SU-DHL-6 (cell line): ENCODE measurements at regions not wholly inside any gene's neighbourhood (a gene's known extent, or its start where the extent isn't known, plus 50 kb on each side); places are given as distances from the start of the nearest gene placed in this dataset.

Source experiments
- EZH2phosphoT487 ChIP-seq: fragments of 200-600 bp; sonication (generic), shearing (Covaris generic); conservative IDR thresholded peaks from 2 replicates; pipeline ENCODE4 v1.6.1; 2018; ENCODE audit warnings: mild to moderate bottlenecking, antibody characterized with exemption, low read length, moderate library complexity, mixed read lengths
- TF ChIP-seq, protein P1 (sequence below): fragments of 200-600 bp; sonication (generic); IDR thresholded peaks from one replicate; pipeline ENCODE4 v1.5.1; 2017; ENCODE audit warnings: antibody characterized with exemption, mild to moderate bottlenecking, low read length, moderate library complexity; ENCODE audit not compliant: insufficient read depth, poor library complexity, severe bottlenecking

DNA sequence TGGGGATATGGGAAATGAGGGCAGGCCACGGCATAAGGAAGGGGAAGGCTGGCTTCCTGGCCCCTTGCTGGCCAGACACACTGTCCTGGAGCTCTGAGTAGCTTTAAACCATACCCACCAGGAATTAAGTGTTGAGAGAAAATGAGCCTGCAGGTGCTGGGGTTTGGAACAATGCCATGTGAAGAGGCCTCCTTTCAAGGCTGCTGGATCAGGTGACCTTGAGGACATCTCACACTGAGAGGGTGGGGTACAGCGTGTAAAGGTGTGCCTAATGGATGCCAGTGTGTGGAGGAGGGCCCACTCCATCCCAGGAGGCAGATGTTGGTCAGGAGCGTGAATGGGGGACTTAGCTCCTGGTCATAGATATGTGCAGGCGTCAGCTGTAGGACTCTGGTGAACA, 74.8 kb upstream of the MLN start:
- TF ChIP-seq, protein P1, sequence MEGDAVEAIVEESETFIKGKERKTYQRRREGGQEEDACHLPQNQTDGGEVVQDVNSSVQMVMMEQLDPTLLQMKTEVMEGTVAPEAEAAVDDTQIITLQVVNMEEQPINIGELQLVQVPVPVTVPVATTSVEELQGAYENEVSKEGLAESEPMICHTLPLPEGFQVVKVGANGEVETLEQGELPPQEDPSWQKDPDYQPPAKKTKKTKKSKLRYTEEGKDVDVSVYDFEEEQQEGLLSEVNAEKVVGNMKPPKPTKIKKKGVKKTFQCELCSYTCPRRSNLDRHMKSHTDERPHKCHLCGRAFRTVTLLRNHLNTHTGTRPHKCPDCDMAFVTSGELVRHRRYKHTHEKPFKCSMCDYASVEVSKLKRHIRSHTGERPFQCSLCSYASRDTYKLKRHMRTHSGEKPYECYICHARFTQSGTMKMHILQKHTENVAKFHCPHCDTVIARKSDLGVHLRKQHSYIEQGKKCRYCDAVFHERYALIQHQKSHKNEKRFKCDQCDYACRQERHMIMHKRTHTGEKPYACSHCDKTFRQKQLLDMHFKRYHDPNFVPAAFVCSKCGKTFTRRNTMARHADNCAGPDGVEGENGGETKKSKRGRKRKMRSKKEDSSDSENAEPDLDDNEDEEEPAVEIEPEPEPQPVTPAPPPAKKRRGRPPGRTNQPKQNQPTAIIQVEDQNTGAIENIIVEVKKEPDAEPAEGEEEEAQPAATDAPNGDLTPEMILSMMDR = no peak
- TF ChIP-seq EZH2phosphoT487 = no peak
